MM.1S (cell line): ENCODE measurements at regions not wholly inside any gene's neighbourhood (a gene's known extent, or its start where the extent isn't known, plus 50 kb on each side); places are given as distances from the start of the nearest gene placed in this dataset.

Source experiments
- DNase-seq: peaks from one replicate; pipeline ENCODE4 v3.0.0-alpha.2; 2015
- H2AFZ ChIP-seq: fragments of 300-600 bp; sonication (generic); 2 replicates; pipeline ENCODE4 v1.6.0; 2016; ENCODE audit warnings: antibody characterized with exemption, low read length
- H3F3A ChIP-seq: fragments of 300-600 bp; sonication (generic); 2 replicates; pipeline ENCODE4 v1.6.1; 2016; ENCODE audit warnings: mild to moderate bottlenecking, antibody characterized with exemption, low read length, moderate library complexity, mixed read lengths; ENCODE audit not compliant: insufficient read depth
- H3K27ac ChIP-seq: fragments of 300-600 bp; sonication (generic); 2 replicates; pipeline ENCODE4 v1.5.1; 2016; ENCODE audit warnings: mild to moderate bottlenecking, low read length
- H3K27me3 ChIP-seq: fragments of 300-600 bp; sonication (generic); replicated peaks from 2 replicates; pipeline ENCODE4 v1.6.0; 2016; ENCODE audit warnings: low read length; ENCODE audit not compliant: insufficient read depth
- H3K36me3 ChIP-seq: fragments of 300-600 bp; sonication (generic); replicated peaks from 2 replicates; pipeline ENCODE4 v1.6.1; 2016; ENCODE audit warnings: mild to moderate bottlenecking, low read length, mixed read lengths; ENCODE audit not compliant: insufficient read depth
- H3K4me1 ChIP-seq: fragments of 300-600 bp; sonication (generic); 2 replicates; pipeline ENCODE4 v1.6.1; 2016; ENCODE audit warnings: low read length, mixed read lengths
- H3K4me2 ChIP-seq: fragments of 300-600 bp; sonication (generic); 2 replicates; pipeline ENCODE4 v1.6.0; 2016; ENCODE audit warnings: low read depth, low read length
- H3K4me3 ChIP-seq: fragments of 300-600 bp; sonication (generic); 2 replicates; pipeline ENCODE4 v1.5.1; 2016; ENCODE audit warnings: low read length, mixed read lengths
- H3K79me2 ChIP-seq: fragments of 300-600 bp; sonication (generic); 2 replicates; pipeline ENCODE4 v1.6.1; 2016; ENCODE audit warnings: mixed run types, low read length, mixed read lengths
- H3K9ac ChIP-seq: fragments of 300-600 bp; sonication (generic); 2 replicates; pipeline ENCODE4 v1.6.1; 2016; ENCODE audit warnings: low read length, mixed read lengths
- H3K9me2 ChIP-seq: fragments of 300-600 bp; sonication (generic); replicated peaks from 2 replicates; pipeline ENCODE4 v1.6.1; 2016; ENCODE audit warnings: mild to moderate bottlenecking, low read length, mixed read lengths; ENCODE audit not compliant: insufficient read depth
- H3K9me3 ChIP-seq: fragments of 300-600 bp; sonication (generic); replicated peaks from 2 replicates; pipeline ENCODE4 v1.6.1; 2016; ENCODE audit warnings: mild to moderate bottlenecking, low read length, mixed read lengths; ENCODE audit not compliant: insufficient read depth
- H4K20me1 ChIP-seq: fragments of 300-600 bp; sonication (generic); 2 replicates; pipeline ENCODE4 v1.6.1; 2016; ENCODE audit warnings: mild to moderate bottlenecking, low read length, moderate library complexity, mixed read lengths; ENCODE audit not compliant: insufficient read depth
- EZH2 ChIP-seq: fragments of 300-600 bp; sonication (generic); optimal IDR thresholded peaks from 2 replicates; pipeline ENCODE3; 2017; ENCODE audit warnings: low read depth, mild to moderate bottlenecking, antibody characterized with exemption, low read length, mixed read lengths
- EZH2phosphoT487 ChIP-seq: fragments of 300-600 bp; sonication (generic); IDR thresholded peaks from 2 replicates; pipeline ENCODE4 v1.6.1; 2018; ENCODE audit warnings: antibody characterized with exemption, low read length
- TF ChIP-seq, protein P1 (sequence below): fragments of 300-600 bp; sonication (generic); IDR thresholded peaks from 2 replicates; pipeline ENCODE4 v1.5.1; 2016; ENCODE audit warnings: antibody characterized with exemption, low read length, mixed read lengths

DNA sequence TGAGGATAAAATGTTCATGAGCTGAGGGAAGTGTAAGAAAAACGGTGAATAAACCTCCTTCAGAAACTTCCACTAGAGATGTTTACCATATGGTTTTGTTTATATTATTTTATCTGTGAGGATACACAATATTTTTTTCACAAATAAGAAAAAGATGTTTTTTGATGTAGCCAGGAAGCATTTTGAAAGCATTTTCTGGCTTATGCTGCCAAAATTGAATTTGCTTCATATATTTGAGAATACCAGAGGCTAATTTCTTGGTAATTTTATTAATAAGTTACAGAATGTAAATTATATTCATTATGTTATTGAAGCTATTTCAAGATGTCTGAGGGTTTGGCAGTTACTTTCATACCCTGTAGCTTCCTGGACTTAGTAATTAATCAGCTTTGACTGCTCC, 686.6 kb downstream of the LUZP2 start:
- Histone ChIP-seq H2AFZ (no peak overlapping the region), H3K9me3 (no peaks in the 10 kb centered on the region), H3K9ac (no peak overlapping the region), H3F3A (no peaks in the 10 kb centered on the region), H3K9me2 (no peaks in the 10 kb centered on the region), H3K4me3 (no peak overlapping the region), H3K79me2 (no peaks in the 10 kb centered on the region), H3K36me3 (no peaks in the 10 kb centered on the region), H4K20me1 (no peaks in the 10 kb centered on the region), H3K27ac (no peak overlapping the region), H3K27me3 (no peaks in the 10 kb centered on the region), H3K4me2 (no peak overlapping the region), H3K4me1 (no peaks in the 10 kb centered on the region)
- DNase-seq, result no peak
- no peak for TF ChIP-seq EZH2phosphoT487
- TF ChIP-seq, protein P1, sequence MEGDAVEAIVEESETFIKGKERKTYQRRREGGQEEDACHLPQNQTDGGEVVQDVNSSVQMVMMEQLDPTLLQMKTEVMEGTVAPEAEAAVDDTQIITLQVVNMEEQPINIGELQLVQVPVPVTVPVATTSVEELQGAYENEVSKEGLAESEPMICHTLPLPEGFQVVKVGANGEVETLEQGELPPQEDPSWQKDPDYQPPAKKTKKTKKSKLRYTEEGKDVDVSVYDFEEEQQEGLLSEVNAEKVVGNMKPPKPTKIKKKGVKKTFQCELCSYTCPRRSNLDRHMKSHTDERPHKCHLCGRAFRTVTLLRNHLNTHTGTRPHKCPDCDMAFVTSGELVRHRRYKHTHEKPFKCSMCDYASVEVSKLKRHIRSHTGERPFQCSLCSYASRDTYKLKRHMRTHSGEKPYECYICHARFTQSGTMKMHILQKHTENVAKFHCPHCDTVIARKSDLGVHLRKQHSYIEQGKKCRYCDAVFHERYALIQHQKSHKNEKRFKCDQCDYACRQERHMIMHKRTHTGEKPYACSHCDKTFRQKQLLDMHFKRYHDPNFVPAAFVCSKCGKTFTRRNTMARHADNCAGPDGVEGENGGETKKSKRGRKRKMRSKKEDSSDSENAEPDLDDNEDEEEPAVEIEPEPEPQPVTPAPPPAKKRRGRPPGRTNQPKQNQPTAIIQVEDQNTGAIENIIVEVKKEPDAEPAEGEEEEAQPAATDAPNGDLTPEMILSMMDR, result no peak
- TF ChIP-seq EZH2, result no peak

DNA sequence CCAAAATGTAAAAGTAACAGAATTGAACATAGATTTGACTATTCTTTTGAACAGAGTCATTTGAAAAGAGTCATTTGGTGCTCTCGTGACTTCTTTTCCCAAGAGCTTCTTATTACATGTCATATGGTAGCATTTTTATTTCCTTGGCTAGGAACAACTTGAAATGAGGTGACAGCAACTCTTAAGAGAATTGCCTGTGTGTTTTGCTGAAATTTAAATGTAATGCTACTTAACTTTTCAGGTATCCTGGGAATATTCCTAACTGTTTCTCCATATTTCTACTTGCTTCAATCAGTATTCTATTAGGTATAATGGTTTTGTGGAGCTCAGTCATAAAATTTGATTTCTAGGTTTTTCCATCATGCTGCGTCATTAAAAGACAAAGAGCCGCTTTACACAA, 700.7 kb downstream of the LUZP2 start:
- no peak for DNase-seq
- no peaks in the 10 kb centered on the region for H3K27me3 ChIP-seq
- no peaks in the 10 kb centered on the region for H3K9me3 ChIP-seq
- no peaks in the 10 kb centered on the region for H3K4me1 ChIP-seq
- no peaks in the 10 kb centered on the region for H3F3A ChIP-seq
- no peak overlapping the region for H2AFZ ChIP-seq
- TF ChIP-seq, protein P1, result no peak
- TF ChIP-seq EZH2phosphoT487 (no peak), EZH2 (no peak)
- no peaks in the 10 kb centered on the region; the same call in 1 of the 2 replicates for H3K9me2 ChIP-seq
- H3K9ac ChIP-seq, result no peak overlapping the region
- no peaks in the 10 kb centered on the region for H3K79me2 ChIP-seq
- no peaks in the 10 kb centered on the region for H3K36me3 ChIP-seq
- H3K4me3 ChIP-seq, result no peak overlapping the region
- H3K27ac ChIP-seq, result no peak overlapping the region
- H4K20me1 ChIP-seq, result no peaks in the 10 kb centered on the region
- no peak overlapping the region for H3K4me2 ChIP-seq

DNA sequence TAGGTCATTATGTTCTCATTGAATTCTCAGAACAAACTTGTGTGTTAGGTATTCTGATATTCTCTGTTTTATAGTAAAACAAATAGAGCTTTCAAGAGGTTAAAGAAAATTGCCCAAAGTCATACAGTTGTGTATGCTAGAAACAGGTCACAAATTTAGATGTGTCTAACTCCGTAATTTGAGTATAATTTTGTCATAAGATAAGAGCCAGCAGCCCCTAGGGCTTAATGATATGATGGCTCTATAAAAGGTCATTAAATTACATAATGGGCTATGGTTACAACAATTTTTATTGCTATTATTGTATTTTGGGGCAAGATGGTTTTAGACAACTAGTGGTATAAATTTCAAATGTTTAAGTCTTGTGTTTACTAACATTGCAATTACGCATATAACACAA, 701.9 kb downstream of the LUZP2 start:
- no peaks in the 10 kb centered on the region for H3K36me3 ChIP-seq
- no peak overlapping the region for H2AFZ ChIP-seq
- no peaks in the 10 kb centered on the region for H3K27me3 ChIP-seq
- no peaks in the 10 kb centered on the region; the same call in 1 of the 2 replicates for H3K9me2 ChIP-seq
- TF ChIP-seq EZH2phosphoT487, result no peak
- no peak for TF ChIP-seq EZH2
- TF ChIP-seq, protein P1, result no peak
- no peak overlapping the region for H3K4me2 ChIP-seq
- H3K4me3 ChIP-seq, result no peak overlapping the region
- H3K27ac ChIP-seq, result no peak overlapping the region
- H3F3A ChIP-seq, result no peaks in the 10 kb centered on the region
- no peaks in the 10 kb centered on the region for H3K4me1 ChIP-seq
- DNase-seq, result no peak
- no peaks in the 10 kb centered on the region for H3K79me2 ChIP-seq
- H4K20me1 ChIP-seq, result no peaks in the 10 kb centered on the region
- H3K9me3 ChIP-seq, result no peaks in the 10 kb centered on the region
- no peak overlapping the region for H3K9ac ChIP-seq

DNA sequence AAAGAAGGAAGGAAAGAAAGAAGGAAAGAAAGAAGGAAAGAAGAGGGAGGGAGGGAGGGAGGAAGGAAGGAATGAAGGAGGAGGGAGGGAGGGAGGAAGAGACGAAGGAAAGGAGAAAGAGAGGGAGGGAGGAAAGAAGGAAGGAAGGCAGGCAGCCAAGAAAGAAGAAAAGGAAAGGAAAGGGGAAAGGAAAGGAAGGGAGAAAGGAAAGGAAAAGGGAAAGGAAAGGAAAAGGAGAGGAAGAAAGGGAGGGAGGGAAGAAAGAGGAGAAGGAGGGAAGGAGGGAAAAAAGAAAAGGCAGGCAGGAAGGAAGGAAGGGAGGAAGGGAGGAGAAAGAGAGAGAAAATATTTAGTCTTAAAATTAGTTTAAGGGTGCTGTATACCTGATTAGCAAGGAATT, 704.1 kb downstream of the LUZP2 start:
- H3K9me3 ChIP-seq, result no peaks in the 10 kb centered on the region
- no peak for DNase-seq

More for the DNA sequence above, 704.1 kb downstream of the LUZP2 start:
- TF ChIP-seq, protein P1, result no peak
- no peak for TF ChIP-seq EZH2
- no peaks in the 10 kb centered on the region for H3K4me1 ChIP-seq
- no peak overlapping the region for H2AFZ ChIP-seq
- H3K27me3 ChIP-seq, result no peaks in the 10 kb centered on the region
- H4K20me1 ChIP-seq, result no peaks in the 10 kb centered on the region
- no peak overlapping the region for H3K4me3 ChIP-seq
- H3K36me3 ChIP-seq, result no peaks in the 10 kb centered on the region
- H3K9ac ChIP-seq, result no peak overlapping the region
- H3K4me2 ChIP-seq, result no peak overlapping the region
- no peak overlapping the region for H3K27ac ChIP-seq
- no peaks in the 10 kb centered on the region for H3F3A ChIP-seq
- no peaks in the 10 kb centered on the region for H3K79me2 ChIP-seq
- no peaks in the 10 kb centered on the region for H3K9me2 ChIP-seq
